ENCODE measurements at regions not wholly inside any gene's neighbourhood (a gene's known extent, or its start where the extent isn't known, plus 50 kb on each side); places are given as distances from the start of the nearest gene placed in this dataset.
"Not testable (repeated sequence)": the region's sequence is repeated elsewhere in the genome, so short reads cannot be mapped to it uniquely, and the experiment has no call there.

DNA sequence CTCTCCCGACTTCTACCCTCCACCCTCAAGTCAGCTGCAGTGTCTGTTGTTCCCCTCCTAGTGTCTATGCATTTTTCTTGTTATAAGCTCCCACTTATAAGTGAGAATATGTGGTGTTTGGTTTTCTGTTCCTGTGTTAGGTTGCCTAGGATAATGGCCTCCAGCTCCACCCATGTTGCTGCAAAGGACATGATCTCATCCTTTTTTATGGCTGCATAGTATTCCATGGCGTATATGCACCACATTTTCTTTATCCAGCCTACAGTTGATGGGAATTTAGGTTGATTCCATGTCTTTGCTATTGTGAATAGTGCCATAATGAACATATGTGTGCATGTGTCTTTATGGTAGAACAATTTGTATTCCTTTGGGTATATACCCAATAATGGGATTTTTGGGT is 80.7 kb downstream of the SPTSSA start:
- not testable (repeated sequence) for H3K4me3 ChIP-seq (ENCODE audit: low read length in 3 of 3); H3K9ac ChIP-seq (ENCODE audit: low read depth in 1 of 3, low read length in 3 of 3); H3K27ac ChIP-seq (ENCODE audit: low read depth, low read length); H3K9me3 ChIP-seq (ENCODE audit: control insufficient read depth in 3 of 3, low read length in 3 of 3); H3K36me3 ChIP-seq (ENCODE audit: control insufficient read depth in 3 of 3, insufficient read depth in 3 of 3, low read length in 3 of 3); H3K27me3 ChIP-seq (ENCODE audit: control insufficient read depth in 3 of 3, insufficient read depth in 3 of 3, low read length in 3 of 3); H3K4me1 ChIP-seq (ENCODE audit: control insufficient read depth in 3 of 3, insufficient read depth in 3 of 3, low read length in 3 of 3)

DNA sequence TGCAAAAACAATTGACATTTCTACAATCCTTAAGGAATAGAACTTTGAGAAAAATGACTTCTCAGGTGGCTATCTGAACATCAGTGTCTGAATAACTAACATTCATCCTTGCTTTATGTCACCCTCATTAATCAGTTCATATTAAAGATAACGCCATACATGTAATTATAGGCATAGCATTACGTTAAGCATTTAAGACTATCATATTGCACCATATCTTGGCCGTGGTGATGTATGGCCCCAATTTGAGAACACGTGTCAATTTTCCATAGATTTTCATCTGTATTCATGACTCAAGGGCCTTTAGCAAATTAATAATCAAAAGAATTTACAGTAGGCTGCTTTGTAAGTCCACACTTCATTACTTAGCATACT is 81.6 kb downstream of the SPTSSA start:
- Histone ChIP-seq H3K36me3 (ENCODE audit: control insufficient read depth in 3 of 3, insufficient read depth in 3 of 3, low read length in 3 of 3) (no peaks in the 10 kb centered on the region), H3K4me3 (ENCODE audit: low read length in 3 of 3) (no peak overlapping the region), H3K9ac (ENCODE audit: low read depth in 1 of 3, low read length in 3 of 3) (no peak overlapping the region), H3K27ac (ENCODE audit: low read depth, low read length) (no peak overlapping the region), H3K9me3 (ENCODE audit: control insufficient read depth in 3 of 3, low read length in 3 of 3) (no peaks in the 10 kb centered on the region), H3K27me3 (ENCODE audit: control insufficient read depth in 3 of 3, insufficient read depth in 3 of 3, low read length in 3 of 3) (peaks cover 0 to 3% (median 2%) of the 10 kb centered on the region in 3 donors), H3K4me1 (ENCODE audit: control insufficient read depth in 3 of 3, insufficient read depth in 3 of 3, low read length in 3 of 3) (no peaks in the 10 kb centered on the region)

DNA sequence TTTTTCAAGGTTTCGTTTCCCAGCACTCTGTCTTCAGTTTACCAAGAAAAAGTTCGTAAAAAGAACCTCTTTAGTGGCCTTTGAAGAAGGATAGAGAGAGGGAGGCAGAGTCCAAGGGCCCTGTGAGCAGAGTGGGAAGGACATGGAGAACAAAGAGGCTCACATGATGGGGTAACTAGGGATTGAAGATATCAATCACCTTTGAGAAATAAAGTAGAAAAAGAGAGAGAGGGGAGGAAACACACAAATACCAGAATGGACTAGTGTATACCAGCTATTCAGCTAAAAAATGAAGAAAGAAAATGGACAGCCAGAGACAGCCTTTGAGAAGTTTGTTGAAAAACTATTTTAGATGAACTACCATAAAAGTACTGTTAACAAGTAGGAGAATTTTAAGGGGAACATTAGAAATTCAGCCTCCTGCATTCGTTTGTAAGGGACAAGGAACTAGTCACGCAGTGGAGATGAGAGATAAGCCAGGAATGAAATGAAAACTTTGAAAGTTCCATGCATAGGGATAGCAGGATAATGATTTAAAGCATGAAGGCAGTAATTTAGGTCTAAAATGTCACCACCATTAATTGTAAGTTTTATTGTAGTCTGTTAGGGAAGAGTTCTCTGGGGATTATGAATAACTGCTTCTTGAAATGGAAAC is 82.1 kb downstream of the SPTSSA start:
- Histone ChIP-seq H3K9me3 (ENCODE audit: control insufficient read depth in 3 of 3, low read length in 3 of 3) (no peaks in the 10 kb centered on the region), H3K27ac (ENCODE audit: low read depth, low read length) (no peak overlapping the region), H3K4me3 (ENCODE audit: low read length in 3 of 3) (no peak overlapping the region), H3K4me1 (ENCODE audit: control insufficient read depth in 3 of 3, insufficient read depth in 3 of 3, low read length in 3 of 3) (no peaks in the 10 kb centered on the region), H3K9ac (ENCODE audit: low read depth in 1 of 3, low read length in 3 of 3) (no peak overlapping the region), H3K27me3 (ENCODE audit: control insufficient read depth in 3 of 3, insufficient read depth in 3 of 3, low read length in 3 of 3) (peaks cover 0 to 3% (median 2%) of the 10 kb centered on the region in 3 donors), H3K36me3 (ENCODE audit: control insufficient read depth in 3 of 3, insufficient read depth in 3 of 3, low read length in 3 of 3) (no peaks in the 10 kb centered on the region)

DNA sequence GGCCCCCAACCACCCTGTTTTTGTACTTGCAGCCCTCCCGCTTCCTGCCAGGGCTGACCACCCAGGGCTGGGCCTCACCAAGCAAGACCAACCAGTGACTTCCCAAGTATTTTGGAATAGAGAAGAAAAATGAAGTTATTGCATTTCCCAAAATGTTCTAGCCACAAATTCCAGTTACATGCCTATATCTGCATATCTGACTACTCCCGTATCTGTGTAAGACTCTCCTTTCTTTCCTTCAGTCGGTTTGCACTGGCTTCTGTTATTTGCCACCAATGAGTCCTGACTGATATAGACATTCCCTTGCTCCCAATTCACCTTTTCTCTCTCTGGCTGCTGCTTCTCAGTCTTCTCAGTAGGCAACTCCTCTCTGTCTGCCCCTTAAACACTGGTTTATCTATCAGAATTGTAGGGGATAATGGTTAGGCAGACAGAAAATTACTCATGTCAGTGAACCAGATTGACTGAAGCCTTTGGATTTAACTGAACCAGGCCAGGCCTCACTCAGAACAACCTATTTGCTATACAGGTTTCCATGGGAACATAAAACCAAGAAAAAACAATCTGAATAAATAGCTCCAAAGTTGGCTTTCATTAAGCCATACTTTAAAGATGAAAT is 85.3 kb downstream of the SPTSSA start:
- Histone ChIP-seq H3K9me3 (ENCODE audit: control insufficient read depth in 3 of 3, low read length in 3 of 3) (no peaks in the 10 kb centered on the region), H3K9ac (ENCODE audit: low read depth in 1 of 3, low read length in 3 of 3) (no peak overlapping the region), H3K4me1 (ENCODE audit: control insufficient read depth in 3 of 3, insufficient read depth in 3 of 3, low read length in 3 of 3) (no peaks in the 10 kb centered on the region), H3K27ac (ENCODE audit: low read depth, low read length) (no peak overlapping the region), H3K36me3 (ENCODE audit: control insufficient read depth in 3 of 3, insufficient read depth in 3 of 3, low read length in 3 of 3) (no peaks in the 10 kb centered on the region), H3K27me3 (ENCODE audit: control insufficient read depth in 3 of 3, insufficient read depth in 3 of 3, low read length in 3 of 3) (no peaks in the 10 kb centered on the region), H3K4me3 (ENCODE audit: low read length in 3 of 3) (no peak overlapping the region)

DNA sequence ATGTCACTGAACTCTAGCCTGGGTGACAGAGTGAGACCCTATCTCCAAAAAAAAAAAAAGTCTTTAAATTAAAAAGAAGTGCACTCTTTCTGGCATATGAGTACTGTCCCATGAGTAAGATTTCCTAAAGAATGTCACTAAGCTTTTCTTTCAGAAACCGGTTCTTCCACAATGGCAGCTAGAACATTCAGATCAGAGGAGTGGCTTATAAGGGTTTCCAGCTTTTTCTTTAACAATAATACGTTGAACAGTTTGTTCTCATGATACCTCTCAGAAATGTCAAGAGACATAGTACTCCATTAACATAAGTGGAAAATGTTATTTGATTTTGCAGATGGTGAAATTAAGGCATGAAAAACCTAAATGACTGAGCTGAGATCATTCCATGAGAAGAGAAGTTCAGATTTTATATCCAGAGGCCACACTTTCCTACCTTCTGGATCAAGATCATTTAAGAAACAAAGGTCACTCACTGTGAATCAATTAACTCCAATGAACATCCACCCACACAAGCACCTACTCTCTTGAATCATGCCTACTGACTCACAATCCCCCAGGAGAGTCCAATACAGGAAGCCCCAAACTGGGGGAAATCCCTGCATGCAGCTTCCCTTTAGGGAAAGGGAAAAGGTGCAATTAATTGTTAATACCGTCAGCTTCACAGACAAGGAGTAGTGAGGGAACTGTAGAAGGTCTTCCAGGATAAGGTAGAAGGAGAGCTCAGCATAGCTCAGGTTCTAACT is 86.9 kb downstream of the SPTSSA start:
- Histone ChIP-seq H3K36me3 (ENCODE audit: control insufficient read depth in 3 of 3, insufficient read depth in 3 of 3, low read length in 3 of 3) (no peaks in the 10 kb centered on the region), H3K27me3 (ENCODE audit: control insufficient read depth in 3 of 3, insufficient read depth in 3 of 3, low read length in 3 of 3) (no peaks in the 10 kb centered on the region), H3K27ac (ENCODE audit: low read depth, low read length) (no peak overlapping the region), H3K9ac (ENCODE audit: low read depth in 1 of 3, low read length in 3 of 3) (no peak overlapping the region), H3K9me3 (ENCODE audit: control insufficient read depth in 3 of 3, low read length in 3 of 3) (no peaks in the 10 kb centered on the region), H3K4me1 (ENCODE audit: control insufficient read depth in 3 of 3, insufficient read depth in 3 of 3, low read length in 3 of 3) (no peaks in the 10 kb centered on the region), H3K4me3 (ENCODE audit: low read length in 3 of 3) (no peak overlapping the region)

DNA sequence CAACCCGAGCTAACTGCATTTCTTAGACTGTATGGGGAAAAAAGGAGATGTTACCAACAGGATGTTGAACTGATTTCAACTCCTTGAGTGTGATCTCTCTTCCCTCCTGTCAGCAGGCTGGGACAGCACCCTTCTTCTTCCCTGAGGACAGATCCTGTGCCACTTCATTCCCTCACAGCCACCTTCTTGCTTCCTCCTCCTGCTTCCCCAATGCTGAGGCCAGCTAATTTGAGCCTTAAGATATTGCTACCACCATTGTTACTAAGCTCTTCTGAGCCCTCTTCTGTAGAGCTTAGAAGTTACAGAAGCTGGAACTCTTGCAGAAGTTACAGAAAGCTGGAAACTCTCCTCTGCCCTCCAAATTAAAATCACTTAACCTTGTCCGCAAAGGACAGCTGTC is 88.8 kb downstream of the SPTSSA start:
- no peaks in the 10 kb centered on the region for H3K4me1 ChIP-seq (ENCODE audit: control insufficient read depth in 3 of 3, insufficient read depth in 3 of 3, low read length in 3 of 3)
- H3K27ac ChIP-seq (ENCODE audit: low read depth, low read length): no peak overlapping the region
- no peaks in the 10 kb centered on the region for H3K27me3 ChIP-seq (ENCODE audit: control insufficient read depth in 3 of 3, insufficient read depth in 3 of 3, low read length in 3 of 3)
- H3K9ac ChIP-seq (ENCODE audit: low read depth in 1 of 3, low read length in 3 of 3): no peak overlapping the region
- no peaks in the 10 kb centered on the region for H3K9me3 ChIP-seq (ENCODE audit: control insufficient read depth in 3 of 3, low read length in 3 of 3)
- no peaks in the 10 kb centered on the region for H3K36me3 ChIP-seq (ENCODE audit: control insufficient read depth in 3 of 3, insufficient read depth in 3 of 3, low read length in 3 of 3)
- no peak overlapping the region for H3K4me3 ChIP-seq (ENCODE audit: low read length in 3 of 3)

DNA sequence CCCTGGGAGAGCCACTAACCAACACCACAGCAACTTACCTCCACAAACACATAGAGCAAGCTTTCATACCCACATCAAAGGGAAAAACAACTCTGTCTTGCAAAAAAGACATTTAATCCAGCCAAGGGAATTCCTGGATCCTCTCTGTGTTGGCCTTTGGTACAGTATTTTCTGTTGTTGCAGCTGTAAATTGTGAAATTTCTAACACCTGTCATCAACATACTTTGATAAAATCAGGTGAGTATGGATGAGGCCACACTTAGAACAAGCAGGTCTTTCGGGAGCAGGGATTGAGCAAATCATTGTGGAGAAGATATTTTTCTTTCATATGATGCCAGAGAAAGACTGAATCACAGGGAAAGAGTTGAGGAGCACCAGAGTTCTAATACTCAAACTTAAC is 89.3 kb downstream of the SPTSSA start:
- no peaks in the 10 kb centered on the region for H3K27me3 ChIP-seq (ENCODE audit: control insufficient read depth in 3 of 3, insufficient read depth in 3 of 3, low read length in 3 of 3)
- no peak overlapping the region for H3K4me3 ChIP-seq (ENCODE audit: low read length in 3 of 3)
- no peaks in the 10 kb centered on the region for H3K4me1 ChIP-seq (ENCODE audit: control insufficient read depth in 3 of 3, insufficient read depth in 3 of 3, low read length in 3 of 3)
- no peaks in the 10 kb centered on the region for H3K9me3 ChIP-seq (ENCODE audit: control insufficient read depth in 3 of 3, low read length in 3 of 3)
- no peaks in the 10 kb centered on the region for H3K36me3 ChIP-seq (ENCODE audit: control insufficient read depth in 3 of 3, insufficient read depth in 3 of 3, low read length in 3 of 3)
- H3K9ac ChIP-seq (ENCODE audit: low read depth in 1 of 3, low read length in 3 of 3): no peak overlapping the region
- H3K27ac ChIP-seq (ENCODE audit: low read depth, low read length): no peak overlapping the region

DNA sequence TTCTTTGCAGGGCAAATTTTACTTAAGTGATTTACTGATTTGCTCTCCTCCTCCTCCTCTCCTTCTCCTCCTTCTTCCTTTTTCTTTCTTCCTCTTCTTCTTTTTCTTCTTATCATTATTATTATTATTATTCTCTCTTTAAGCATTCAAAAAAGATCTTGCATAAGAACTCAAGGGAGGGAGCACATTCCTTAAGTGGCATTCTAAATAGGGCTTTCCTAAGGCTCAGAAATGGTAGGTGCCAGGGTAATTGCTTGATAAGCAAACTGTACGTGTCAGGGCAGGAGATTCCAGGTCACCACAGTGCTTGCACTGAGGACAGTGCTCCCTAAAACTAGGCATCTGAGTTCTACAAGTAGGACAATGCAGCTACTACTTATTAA is 92.4 kb downstream of the SPTSSA start:
- H3K4me3 ChIP-seq (ENCODE audit: low read length in 3 of 3): no peak overlapping the region
- no peaks in the 10 kb centered on the region for H3K9me3 ChIP-seq (ENCODE audit: control insufficient read depth in 3 of 3, low read length in 3 of 3)
- no peaks in the 10 kb centered on the region for H3K27me3 ChIP-seq (ENCODE audit: control insufficient read depth in 3 of 3, insufficient read depth in 3 of 3, low read length in 3 of 3)
- no peak overlapping the region for H3K27ac ChIP-seq (ENCODE audit: low read depth, low read length)
- H3K36me3 ChIP-seq (ENCODE audit: control insufficient read depth in 3 of 3, insufficient read depth in 3 of 3, low read length in 3 of 3): no peaks in the 10 kb centered on the region
- H3K9ac ChIP-seq (ENCODE audit: low read depth in 1 of 3, low read length in 3 of 3): no peak overlapping the region
- H3K4me1 ChIP-seq (ENCODE audit: control insufficient read depth in 3 of 3, insufficient read depth in 3 of 3, low read length in 3 of 3): no peaks in the 10 kb centered on the region

DNA sequence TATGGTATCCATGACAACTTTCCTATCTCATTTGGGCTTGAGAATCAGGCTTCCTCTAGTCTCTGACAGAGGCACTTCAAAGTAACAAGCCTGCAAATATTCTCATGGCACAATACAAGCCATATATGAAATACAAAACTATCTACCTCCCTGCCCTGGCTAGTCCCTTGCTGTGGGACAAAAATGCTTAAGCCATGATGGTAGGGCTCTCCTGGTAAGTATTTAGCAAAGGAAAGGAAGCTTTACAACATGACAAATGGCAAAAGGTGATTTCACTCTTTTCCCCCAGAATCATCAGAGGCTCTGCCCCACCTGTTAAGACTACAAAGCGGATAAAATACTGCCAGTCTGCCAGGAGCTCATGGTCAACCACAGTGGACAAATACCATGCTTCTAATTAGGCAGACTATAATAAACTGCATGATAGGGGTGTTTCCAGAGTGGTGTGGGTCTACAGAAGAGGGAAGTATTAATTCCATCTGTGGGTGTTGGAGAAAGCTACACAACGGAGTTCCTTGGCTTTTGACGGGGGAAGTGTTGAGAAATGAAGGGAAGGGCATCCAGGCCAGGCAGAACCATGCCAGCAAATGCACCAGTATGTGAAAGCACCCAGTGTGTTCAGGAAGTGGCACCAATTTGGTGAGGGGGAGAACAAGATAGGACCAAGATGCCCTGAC is 92.9 kb downstream of the SPTSSA start:
- no peak overlapping the region for H3K27ac ChIP-seq (ENCODE audit: low read depth, low read length)
- H3K9me3 ChIP-seq (ENCODE audit: control insufficient read depth in 3 of 3, low read length in 3 of 3): no peaks in the 10 kb centered on the region
- H3K4me1 ChIP-seq (ENCODE audit: control insufficient read depth in 3 of 3, insufficient read depth in 3 of 3, low read length in 3 of 3): no peaks in the 10 kb centered on the region
- H3K4me3 ChIP-seq (ENCODE audit: low read length in 3 of 3): no peak overlapping the region
- H3K9ac ChIP-seq (ENCODE audit: low read depth in 1 of 3, low read length in 3 of 3): no peak overlapping the region
- H3K36me3 ChIP-seq (ENCODE audit: control insufficient read depth in 3 of 3, insufficient read depth in 3 of 3, low read length in 3 of 3): no peaks in the 10 kb centered on the region
- H3K27me3 ChIP-seq (ENCODE audit: control insufficient read depth in 3 of 3, insufficient read depth in 3 of 3, low read length in 3 of 3): no peaks in the 10 kb centered on the region
